DOHH2 (cell line): ENCODE measurements at regions not wholly inside any gene's neighbourhood (a gene's known extent, or its start where the extent isn't known, plus 50 kb on each side); places are given as distances from the start of the nearest gene placed in this dataset.

Source experiments
- CTCF ChIP-seq: fragments of 200-600 bp; sonication (generic); IDR thresholded peaks from one replicate; pipeline ENCODE4 v1.5.1; 2014; ENCODE audit warnings: antibody characterized with exemption, mild to moderate bottlenecking, low read depth, low read length; ENCODE audit not compliant: poor library complexity, severe bottlenecking
- EZH2phosphoT487 ChIP-seq: fragments of 200-600 bp; sonication (generic); IDR thresholded peaks from 2 replicates; pipeline ENCODE4 v1.6.1; 2017; ENCODE audit warnings: borderline replicate concordance, mild to moderate bottlenecking, antibody characterized with exemption, low read length, moderate library complexity, mixed read lengths

DNA sequence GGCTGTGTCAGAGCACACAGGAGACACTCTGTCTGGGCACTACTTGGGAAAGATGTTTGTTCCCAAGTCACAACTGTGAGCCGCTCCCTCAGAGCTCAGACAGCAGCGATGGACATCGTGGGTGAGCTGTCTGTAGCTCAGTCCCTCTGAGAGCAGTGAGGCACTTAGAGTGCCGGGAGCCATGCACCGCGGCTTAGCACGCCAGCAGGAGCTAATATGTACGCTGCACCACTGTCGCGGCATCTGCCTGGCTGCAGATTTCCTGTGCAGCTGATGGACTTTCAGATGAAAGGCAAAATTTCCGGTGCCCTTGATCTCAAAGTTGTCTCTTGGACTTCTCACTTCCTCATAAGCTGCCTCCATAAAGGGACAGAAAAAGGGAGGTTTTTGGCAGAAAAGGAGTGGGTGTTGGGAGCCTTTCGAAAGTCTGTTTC lies 92.8 kb upstream of the ZNF469 start:
- TF ChIP-seq CTCF (no peak), EZH2phosphoT487 (no peak)
